ENCODE measurements at regions not wholly inside any gene's neighbourhood (a gene's known extent, or its start where the extent isn't known, plus 50 kb on each side); places are given as distances from the start of the nearest gene placed in this dataset.

DNA sequence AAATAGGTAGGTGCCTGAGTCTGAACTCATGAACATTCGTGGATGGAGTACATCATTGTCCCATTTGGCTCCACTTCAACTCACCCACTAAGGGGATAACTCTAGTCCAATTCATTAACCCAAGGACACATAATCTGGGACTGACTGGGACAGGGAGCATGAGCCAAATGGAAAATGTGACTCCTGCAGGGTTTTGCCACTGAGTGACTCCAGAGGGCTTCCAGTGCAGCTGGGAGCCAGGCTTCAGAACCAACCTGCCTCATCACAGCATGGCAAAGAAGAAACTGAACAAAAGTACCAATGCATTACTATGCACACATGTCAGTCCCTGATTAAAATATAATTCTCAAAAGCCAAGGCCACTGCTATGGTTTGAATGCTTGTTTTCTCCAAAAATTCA lies 159.7 kb upstream of the SNX2 start:
- no peak for FAIRE-seq
- WGBS (ENCODE audit: low lambda C conversion rate): 0% methylated on average over 1 of the region's 1 CpG

DNA sequence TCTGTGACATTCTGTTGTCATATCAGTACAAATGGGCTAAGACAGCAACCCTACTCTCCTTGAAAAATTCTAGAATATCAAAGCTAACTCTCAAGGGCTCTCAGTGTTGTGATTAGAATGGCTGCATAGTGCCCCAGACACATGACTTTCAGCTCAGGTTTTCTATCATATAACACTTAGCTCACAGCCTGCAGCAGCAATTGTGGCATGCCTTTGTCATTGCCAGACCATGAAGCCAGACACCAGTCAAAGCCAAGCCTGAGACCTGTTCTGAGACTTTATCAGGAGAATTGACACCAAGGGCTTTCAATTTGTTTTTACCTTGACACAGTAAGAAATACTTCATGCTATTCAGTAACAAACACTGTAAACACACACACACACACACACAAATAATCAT lies 159.0 kb upstream of the SNX2 start:
- no TSS peak for BruUV-seq (replicated peaks)
- H3K4me1 ChIP-seq (ENCODE audit: insufficient read depth, low read length): no peaks in the 10 kb centered on the region
- H3K9me3 ChIP-seq (ENCODE audit: low read length): no peaks in the 10 kb centered on the region
- no peak for FAIRE-seq
- in situ Hi-C loops (cut with HindIII; ENCODE audit: extremely low pct_ligation_motif_present, low pct_unique_long_range_greater_than_20kb): no loop called here
- no peak for ATAC-seq
- no peak for TF ChIP-seq FLYWCH1 (CRISPR knock-in tag; IDR thresholded peaks at IDR 0.05)
- TF ChIP-seq KAT7 (CRISPR knock-in tag; IDR thresholded peaks at IDR 0.05; ENCODE audit: borderline replicate concordance): no peak
- TF ChIP-seq STAG1 (CRISPR knock-in tag; IDR thresholded peaks at IDR 0.05): no peak
- TF ChIP-seq TRIM24 (CRISPR knock-in tag; IDR thresholded peaks at IDR 0.05): no peak
- TF ChIP-seq, protein P1, sequence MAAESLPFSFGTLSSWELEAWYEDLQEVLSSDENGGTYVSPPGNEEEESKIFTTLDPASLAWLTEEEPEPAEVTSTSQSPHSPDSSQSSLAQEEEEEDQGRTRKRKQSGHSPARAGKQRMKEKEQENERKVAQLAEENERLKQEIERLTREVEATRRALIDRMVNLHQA (CRISPR knock-in tag; IDR thresholded peaks at IDR 0.05): no peak
- TF ChIP-seq ZNF224 (CRISPR knock-in tag; IDR thresholded peaks at IDR 0.05): no peak
- no peak for TF ChIP-seq ONECUT2 (CRISPR knock-in tag; IDR thresholded peaks at IDR 0.05)
- no peak for TF ChIP-seq SYNCRIP (IDR thresholded peaks at IDR 0.05; ENCODE audit: insufficient read depth, low read depth, low read length)
- no peak for TF ChIP-seq ZNF44 (CRISPR knock-in tag; IDR thresholded peaks at IDR 0.05)
- TF ChIP-seq ZNF652 (CRISPR knock-in tag; IDR thresholded peaks at IDR 0.05; ENCODE audit: borderline replicate concordance, low read depth): no peak
- TF ChIP-seq GZF1 (CRISPR knock-in tag; IDR thresholded peaks at IDR 0.05): no peak
- no peak for TF ChIP-seq ZNF607 (CRISPR knock-in tag; IDR thresholded peaks at IDR 0.05; ENCODE audit: borderline replicate concordance)
- TF ChIP-seq NAIF1 (CRISPR knock-in tag; IDR thresholded peaks at IDR 0.05; ENCODE audit: borderline replicate concordance): no peak
- TF ChIP-seq ZKSCAN5 (CRISPR knock-in tag; IDR thresholded peaks at IDR 0.05): no peak
- no peak for TF ChIP-seq ZNF552 (CRISPR knock-in tag; IDR thresholded peaks at IDR 0.05; ENCODE audit: borderline replicate concordance)
- no peak for TF ChIP-seq DNMT1 (CRISPR knock-in tag; IDR thresholded peaks at IDR 0.05)
- no peaks in the 10 kb centered on the region for H4K20me1 ChIP-seq (ENCODE audit: insufficient read depth, low read length)
- no peak overlapping the region for H3K9ac ChIP-seq (ENCODE audit: insufficient read depth, low read depth, low read length)
- H3K4me2 ChIP-seq (ENCODE audit: low read depth, low read length): no peak overlapping the region
- H3K4me3 ChIP-seq (replicated peaks in 1 of 3; ENCODE audit: insufficient read depth in 1 of 3, low read depth in 2 of 3, low read length in 3 of 3): no peak overlapping the region
- no peak overlapping the region for H3K27ac ChIP-seq (ENCODE audit: extremely low read length, insufficient read depth, low read length)
- no peak for DNase-seq (ENCODE audit: low spot score)
- no peaks in the 10 kb centered on the region for H3K36me3 ChIP-seq (replicated peaks in 1 of 2; ENCODE audit: control insufficient read depth in 1 of 2, insufficient read depth in 2 of 2, low read length in 2 of 2)
- H2AFZ ChIP-seq (ENCODE audit: low read length): no peak overlapping the region
- H3K27me3 ChIP-seq (ENCODE audit: control insufficient read depth in 1 of 2, insufficient read depth in 2 of 2, low read length in 2 of 2): no peaks in the 10 kb centered on the region
- ChIA-PET CTCF (ENCODE audit: low intra/inter-chr PET ratio, low total read pairs) (no interaction called here), POLR2A (no interaction called here)
- no peaks in the 10 kb centered on the region for H3K79me2 ChIP-seq (ENCODE audit: insufficient read depth, low read length)
- intact Hi-C loops (cut with micrococcal nuclease; ENCODE audit: unreplicated experiment): no loop called here

More for the DNA sequence above, 159.7 kb upstream of the SNX2 start:
- ChIA-PET CTCF (ENCODE audit: low intra/inter-chr PET ratio, low total read pairs) (no interaction called here), POLR2A (no interaction called here)
- no peak for DNase-seq (ENCODE audit: low spot score)
- H3K9me3 ChIP-seq (ENCODE audit: low read length): no peaks in the 10 kb centered on the region
- no peaks in the 10 kb centered on the region for H3K27me3 ChIP-seq (ENCODE audit: control insufficient read depth in 1 of 2, insufficient read depth in 2 of 2, low read length in 2 of 2)
- H3K27ac ChIP-seq (ENCODE audit: extremely low read length, insufficient read depth, low read length): no peak overlapping the region
- intact Hi-C loops (cut with micrococcal nuclease; ENCODE audit: unreplicated experiment): no loop called here
- no peaks in the 10 kb centered on the region for H3K36me3 ChIP-seq (replicated peaks in 1 of 2; ENCODE audit: control insufficient read depth in 1 of 2, insufficient read depth in 2 of 2, low read length in 2 of 2)
- in situ Hi-C loops (cut with HindIII; ENCODE audit: extremely low pct_ligation_motif_present, low pct_unique_long_range_greater_than_20kb): no loop called here
- no peak overlapping the region for H3K4me3 ChIP-seq (replicated peaks in 1 of 3; ENCODE audit: insufficient read depth in 1 of 3, low read depth in 2 of 3, low read length in 3 of 3)
- TF ChIP-seq ZNF44 (CRISPR knock-in tag; IDR thresholded peaks at IDR 0.05) (no peak), ZNF878 (CRISPR knock-in tag; IDR thresholded peaks at IDR 0.05) (no peak), ZNF275 (CRISPR knock-in tag; IDR thresholded peaks at IDR 0.05; ENCODE audit: borderline replicate concordance) (no peak), ZNF883 (CRISPR knock-in tag; IDR thresholded peaks at IDR 0.05; ENCODE audit: not compliant biosample characterization) (no peak), ZFP37 (CRISPR knock-in tag; IDR thresholded peaks at IDR 0.05; ENCODE audit: borderline replicate concordance) (no peak)
- no peak overlapping the region for H2AFZ ChIP-seq (ENCODE audit: low read length)
- H4K20me1 ChIP-seq (ENCODE audit: insufficient read depth, low read length): no peaks in the 10 kb centered on the region
- H3K4me1 ChIP-seq (ENCODE audit: insufficient read depth, low read length): no peaks in the 10 kb centered on the region
- no TSS peak for BruUV-seq (replicated peaks)
- no peaks in the 10 kb centered on the region for H3K79me2 ChIP-seq (ENCODE audit: insufficient read depth, low read length)
- H3K9ac ChIP-seq (ENCODE audit: insufficient read depth, low read depth, low read length): no peak overlapping the region
- no peak for ATAC-seq
- H3K4me2 ChIP-seq (ENCODE audit: low read depth, low read length): no peak overlapping the region
